HG03342 (cell line): ENCODE measurements at regions not wholly inside any gene's neighbourhood (a gene's known extent, or its start where the extent isn't known, plus 50 kb on each side); places are given as distances from the start of the nearest gene placed in this dataset.
"Not testable (repeated sequence)": the region's sequence is repeated elsewhere in the genome, so short reads cannot be mapped to it uniquely, and the experiment has no call there.

Source experiments
- ATAC-seq: cut with Tn5 transposase; IDR thresholded peaks from one replicate; pipeline ENCODE4 v1.9.1; 2021; ENCODE audit warnings: mild to moderate bottlenecking, moderate library complexity; ENCODE audit not compliant: unreplicated experiment

DNA sequence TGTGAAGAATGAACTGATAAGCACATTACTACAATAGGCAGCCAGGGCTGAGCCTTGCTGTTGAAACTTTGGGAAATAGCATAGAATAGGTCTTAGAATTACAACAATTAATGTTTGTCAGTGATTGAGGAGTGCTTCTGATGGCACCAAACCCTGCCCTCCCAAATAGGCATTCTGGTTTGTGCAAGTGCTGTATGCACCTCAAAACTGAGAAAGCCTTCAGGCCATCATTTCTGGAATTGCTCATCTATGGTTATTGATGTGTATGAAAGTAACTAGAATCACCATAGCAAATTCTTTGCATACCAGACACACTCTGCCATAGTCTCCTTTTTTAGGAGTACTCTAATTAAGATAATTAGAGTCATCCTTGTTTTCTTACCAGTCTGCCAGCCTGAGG, 585.0 kb upstream of the MBL2 start:
- ATAC-seq, result no peak

DNA sequence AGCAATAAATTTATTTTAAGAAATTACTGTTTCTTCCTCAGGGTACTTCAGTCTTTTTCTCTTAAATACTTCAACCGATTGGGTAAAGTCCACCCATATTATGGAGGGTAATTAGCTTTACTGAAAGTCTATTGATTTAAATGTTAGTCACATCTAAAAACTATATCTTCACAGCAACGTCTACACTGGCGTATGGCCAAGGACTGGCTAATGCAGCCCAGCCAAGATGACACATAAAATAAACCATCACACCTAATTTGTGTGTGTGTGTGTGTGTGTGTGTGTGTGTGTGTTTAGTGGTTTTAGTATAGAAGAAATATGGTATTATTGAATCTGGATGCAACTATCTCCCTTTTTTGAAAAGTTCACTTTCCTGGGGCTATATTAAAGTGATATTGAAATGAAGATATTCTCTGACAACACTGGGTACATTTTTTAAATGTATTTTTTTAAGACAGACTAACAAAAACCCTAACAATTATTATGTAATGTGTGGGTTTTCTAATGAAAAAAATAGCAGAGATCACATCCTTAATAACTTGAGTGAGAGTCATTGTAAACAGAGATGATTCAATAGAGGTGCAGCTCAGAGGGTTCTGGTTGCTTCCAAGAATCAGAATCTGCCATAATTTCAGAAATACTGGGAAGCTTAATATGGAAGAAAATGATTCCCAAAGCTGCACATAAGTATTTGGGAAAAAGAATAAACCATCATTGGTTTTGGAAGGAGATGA, 584.2 kb upstream of the MBL2 start:
- ATAC-seq, result no peak

DNA sequence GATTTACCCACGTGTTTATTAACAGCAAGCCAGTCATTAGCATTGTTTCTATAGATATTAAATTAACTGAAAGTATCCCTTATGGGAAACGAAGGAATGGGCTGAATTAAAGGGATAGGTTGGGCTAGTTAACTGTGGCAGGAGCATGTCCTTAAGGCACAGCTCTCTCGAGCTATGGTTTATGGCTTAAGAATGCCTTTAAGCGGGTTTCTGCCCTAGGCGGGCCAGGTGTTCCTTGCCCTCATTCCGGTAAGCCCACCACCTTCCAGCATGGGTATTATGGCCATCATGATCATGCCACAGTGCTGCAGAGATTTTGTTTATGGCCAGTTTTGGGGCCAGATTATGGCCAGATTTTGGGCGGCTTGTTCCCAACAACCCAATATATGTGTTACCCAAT, 569.9 kb upstream of the MBL2 start:
- ATAC-seq, result not testable (repeated sequence)

DNA sequence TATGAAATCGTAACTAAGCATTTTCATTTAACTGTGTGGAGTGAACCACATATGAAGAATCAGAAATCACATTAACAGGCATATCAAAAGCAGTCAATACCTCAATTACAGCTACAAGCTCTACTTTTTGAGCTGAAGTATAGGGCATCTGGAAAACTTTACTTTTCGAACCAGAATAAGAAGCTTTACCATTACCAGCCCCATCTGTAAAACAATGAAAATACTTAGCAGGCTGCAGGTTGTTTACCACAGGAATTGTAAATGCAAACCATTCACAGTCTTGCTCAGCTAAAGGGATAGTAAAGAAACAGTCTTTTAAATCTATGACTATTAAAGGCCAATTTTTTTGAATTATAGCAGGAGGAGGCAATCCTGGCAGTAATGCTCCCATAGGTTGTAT, 565.6 kb upstream of the MBL2 start:
- ATAC-seq, result not testable (repeated sequence)

DNA sequence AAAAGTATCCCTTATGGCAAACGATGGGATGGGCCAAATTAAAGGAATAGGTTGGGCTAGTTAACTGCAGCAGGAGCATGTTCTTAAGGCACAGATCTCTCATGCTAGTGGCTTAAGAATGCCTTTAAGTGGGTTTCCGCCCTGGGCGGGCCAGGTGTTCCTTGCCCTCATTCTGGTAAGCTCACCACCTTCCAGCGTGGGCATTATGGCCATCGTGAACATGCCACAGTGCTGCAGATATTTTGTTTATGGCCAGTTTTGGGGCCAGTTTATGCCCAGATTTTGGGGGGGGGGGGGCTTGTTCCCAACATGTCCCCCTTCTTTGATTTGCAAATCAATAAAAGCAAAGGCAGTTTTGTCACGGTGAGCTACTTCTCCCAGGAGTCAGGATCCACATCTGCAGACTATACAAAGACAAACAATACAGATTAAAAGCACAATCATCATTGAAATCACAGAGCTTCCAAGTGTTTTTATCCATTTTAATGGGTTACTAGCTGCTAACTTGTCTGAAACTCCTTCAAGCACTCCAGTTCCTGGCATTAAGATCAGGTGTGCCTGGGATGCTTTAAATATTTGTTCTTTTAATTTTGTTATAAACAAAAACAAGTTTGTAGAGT, 563.3 kb upstream of the MBL2 start:
- not testable (repeated sequence) for ATAC-seq

DNA sequence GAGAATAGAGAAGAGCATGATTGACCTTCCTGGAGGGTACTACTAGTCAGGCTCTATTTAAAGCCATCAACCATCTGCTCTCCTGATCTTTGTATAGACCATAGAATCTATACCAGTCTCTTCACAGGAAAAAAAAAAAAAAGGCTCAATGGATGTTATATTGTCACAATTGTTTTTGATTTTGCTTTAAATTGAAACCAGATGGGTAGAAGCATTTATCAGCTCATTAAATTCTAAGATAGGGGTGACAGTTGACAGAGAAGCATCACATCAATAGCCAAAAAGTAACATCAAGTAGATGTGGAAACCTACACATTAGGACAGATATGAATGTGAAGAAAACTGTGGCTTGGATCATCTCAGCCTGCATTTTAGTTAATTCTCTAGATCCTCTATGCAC, 558.9 kb upstream of the MBL2 start:
- no peak for ATAC-seq

DNA sequence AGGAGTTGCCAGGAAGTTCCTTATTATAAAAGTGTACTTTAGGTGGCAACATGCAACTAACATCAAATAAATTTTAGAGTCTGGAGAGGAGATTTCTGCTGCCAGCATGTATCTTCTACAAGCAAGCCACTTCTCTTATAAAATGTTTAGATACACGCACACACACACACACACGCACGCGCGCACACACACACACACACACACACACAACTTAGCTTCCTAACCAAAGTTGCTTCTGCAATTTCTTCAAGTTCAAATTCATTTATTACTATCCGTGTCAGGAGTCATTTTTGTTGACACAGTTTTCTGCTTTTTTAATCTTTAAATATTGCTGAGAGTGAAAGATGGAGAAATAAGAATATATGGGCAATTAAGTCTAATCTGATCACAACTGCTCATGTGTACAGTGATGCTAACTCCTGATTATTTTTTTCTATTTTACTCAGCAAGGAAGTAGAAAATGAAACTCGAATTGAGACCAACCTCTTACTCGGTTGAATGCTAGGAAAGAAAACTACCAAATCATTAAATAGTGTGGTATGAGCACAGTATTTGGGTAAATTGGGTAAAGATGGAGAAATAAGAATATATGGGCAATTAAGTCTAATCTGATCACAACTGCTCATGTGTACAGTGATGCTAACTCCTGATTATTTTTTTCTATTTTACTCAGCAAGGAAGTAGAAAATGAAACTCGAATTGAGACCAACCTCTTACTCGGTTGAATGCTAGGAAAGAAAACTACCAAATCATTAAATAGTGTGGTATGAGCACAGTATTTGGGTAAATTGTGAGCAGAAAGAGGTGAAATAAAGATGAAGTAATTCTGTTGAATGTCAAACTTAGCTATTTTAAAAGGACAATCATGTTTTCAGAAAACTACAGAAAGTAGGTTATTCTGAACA, 554.1 kb upstream of the MBL2 start:
- ATAC-seq, result not testable (repeated sequence)

DNA sequence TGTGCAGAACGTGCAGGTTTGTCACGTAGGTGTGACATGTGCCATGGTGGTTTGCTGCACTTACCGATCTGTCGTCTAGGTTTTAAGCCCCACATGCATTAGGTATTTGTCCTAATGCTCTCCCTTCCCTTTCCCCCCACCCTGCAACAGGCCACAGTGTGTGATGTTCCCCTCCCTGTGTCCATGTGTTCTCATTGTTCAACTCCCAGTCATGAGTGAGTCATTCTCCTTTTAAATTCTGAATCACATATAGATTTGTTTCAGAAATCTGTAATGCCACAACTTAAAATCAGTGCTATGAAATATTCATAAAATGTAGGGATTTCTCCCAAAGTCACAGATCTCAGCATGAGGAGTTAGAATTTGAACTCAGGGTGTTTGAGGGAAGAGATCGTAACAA, 552.5 kb upstream of the MBL2 start:
- ATAC-seq, result no peak

DNA sequence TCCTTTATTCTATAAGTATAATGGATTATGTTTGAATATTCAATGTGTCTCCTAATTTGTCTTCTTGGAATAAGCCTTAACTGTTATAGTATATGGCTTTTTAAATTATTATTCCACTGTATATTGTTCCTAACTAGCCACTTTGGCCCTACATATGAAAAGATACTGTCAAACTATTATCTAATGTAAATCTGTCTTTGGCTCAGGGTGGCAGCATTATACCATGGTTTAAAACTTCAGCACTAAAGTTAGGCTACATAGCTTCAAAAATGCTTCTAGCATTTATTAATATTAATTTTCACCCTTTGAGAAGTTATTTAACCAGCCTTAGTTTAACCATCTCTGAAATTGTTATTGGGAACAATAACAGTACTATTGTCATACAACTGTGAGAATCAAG, 543.1 kb upstream of the MBL2 start:
- ATAC-seq, result no peak

DNA sequence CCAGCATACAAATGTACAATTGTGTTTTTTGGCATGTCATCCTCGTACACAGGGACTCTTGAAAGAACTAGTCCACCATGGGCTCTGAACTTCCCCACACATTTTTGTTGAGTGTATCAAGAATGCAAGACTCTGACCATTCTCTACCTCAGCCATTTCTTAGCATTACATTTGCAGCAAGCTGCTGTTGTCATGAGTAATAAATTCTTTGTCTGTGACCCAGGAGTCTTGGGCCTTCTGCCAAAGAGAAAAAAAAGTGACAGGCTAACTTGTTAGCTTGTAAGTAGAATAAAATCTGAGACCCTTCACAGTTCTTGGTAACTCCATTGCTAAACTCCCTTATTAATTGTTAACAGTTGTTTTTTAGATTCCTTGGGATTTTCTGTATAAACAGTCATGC, 542.3 kb upstream of the MBL2 start:
- ATAC-seq, result no peak

DNA sequence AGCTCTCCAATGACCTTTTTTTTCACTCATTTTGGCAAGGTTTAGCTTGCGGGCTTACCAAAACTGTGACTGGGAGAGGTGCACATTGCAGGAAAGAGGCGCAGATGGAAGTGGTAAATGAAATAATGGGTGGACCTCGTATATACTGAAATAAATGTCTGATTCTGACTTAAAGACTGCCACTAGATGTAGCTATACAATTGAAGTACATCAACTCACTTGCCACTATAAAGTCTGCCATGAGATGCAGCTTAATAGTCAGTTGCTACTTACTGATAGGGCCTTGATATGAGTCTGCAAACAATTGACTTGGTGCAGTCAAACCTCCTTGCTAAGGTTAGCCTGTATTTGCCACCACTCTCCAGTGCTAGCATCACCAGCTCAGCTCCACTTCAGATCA, 525.9 kb upstream of the MBL2 start:
- no peak for ATAC-seq

DNA sequence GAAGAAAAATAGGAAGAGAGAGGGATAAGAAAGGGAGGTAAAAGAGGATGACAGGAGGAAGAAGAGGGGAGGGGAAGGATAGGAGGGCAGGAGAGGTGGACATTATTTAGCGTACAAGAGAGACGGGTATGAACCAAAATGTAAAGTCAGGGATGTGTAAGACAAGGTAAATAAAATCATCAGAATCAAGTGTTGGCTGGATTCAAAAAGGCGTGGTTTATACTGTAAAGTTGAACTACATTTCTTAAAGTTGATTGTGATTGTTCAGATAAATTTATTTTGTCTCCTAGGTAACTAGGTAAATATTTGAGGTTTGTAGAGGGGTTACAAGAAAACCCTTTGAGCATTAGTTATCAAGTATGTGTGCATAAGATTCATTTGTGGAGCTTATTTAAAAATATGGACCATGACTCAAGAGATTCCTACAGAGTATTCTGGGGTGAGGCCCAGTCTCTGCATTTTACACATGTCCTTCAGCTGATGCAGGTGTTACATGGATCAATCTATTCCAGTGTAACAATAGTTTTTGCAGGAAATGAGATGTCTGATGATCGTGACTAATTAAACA, 512.1 kb upstream of the MBL2 start:
- ATAC-seq, result no peak

DNA sequence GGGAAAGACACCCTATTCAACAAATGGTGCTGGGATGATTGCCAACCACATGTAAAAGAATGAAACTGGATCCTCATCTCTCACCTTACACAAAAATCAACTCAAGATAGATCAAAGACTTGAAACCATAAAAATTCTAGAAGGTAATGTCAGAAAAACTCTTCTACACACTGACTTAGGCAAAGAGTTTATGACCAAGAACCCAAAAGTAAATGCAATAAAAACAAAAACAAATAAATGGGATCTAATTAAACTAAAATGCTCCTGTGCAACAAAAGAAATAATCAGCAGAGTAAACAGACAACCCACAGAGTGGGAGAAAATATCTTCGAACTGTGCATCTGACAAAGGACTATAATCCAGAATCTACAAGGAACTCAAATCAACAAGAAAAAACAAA, 504.2 kb upstream of the MBL2 start:
- no peak for ATAC-seq

DNA sequence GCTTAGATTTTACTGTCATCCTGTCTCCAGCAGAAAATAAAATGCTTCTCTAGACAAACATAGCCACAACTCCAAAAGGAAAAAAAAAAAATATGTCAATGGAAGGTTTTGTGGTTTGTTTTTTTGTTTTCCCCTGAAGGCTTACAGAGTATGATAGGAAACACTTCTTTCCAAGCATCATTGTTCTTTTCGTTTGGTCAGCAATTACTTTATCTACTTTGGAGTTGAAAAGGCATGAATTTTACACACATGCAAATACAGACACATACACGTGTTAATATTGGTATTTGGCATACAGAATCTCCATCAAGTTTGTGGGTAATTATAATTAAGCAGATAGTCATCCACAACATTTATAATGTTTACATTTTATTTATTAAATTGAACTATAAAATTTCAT, 496.9 kb upstream of the MBL2 start:
- no peak for ATAC-seq

DNA sequence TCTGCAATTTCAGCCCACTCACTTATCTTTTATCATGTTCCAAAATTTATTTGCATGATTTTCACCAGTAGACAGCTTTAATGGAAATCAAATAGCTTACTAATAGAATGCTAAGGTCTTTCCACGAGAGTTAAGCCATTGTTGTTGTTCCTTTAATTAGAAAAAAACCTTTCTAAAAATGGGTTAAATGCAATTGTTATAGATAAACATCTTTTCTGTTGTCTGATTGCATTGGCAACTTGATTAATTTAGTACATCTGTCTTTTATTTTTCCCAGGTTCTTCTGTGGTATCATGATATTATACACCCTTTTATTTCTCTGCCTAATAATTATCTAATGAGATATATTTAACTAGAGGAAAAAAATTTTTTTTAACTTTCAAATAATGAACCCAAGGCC, 487.6 kb upstream of the MBL2 start:
- ATAC-seq, result no peak

DNA sequence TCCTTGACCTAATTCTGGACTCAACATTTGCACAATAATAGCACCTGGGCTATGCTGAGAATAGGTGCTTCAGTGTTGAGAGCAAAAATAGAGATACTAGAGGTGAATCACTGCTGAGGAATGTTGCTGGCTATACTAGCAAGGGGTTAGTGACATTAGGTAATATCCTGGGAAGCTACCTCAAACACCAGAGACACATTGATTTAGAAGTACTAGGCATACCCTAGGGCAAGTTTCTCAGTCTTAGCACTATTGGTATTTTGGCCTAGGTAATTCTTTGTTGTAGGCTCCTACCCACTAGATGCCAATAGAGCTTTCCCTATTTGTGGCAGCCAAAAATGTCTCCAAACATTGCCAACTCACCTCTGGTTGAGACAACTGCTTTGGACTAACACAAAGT, 484.0 kb upstream of the MBL2 start:
- ATAC-seq, result no peak

DNA sequence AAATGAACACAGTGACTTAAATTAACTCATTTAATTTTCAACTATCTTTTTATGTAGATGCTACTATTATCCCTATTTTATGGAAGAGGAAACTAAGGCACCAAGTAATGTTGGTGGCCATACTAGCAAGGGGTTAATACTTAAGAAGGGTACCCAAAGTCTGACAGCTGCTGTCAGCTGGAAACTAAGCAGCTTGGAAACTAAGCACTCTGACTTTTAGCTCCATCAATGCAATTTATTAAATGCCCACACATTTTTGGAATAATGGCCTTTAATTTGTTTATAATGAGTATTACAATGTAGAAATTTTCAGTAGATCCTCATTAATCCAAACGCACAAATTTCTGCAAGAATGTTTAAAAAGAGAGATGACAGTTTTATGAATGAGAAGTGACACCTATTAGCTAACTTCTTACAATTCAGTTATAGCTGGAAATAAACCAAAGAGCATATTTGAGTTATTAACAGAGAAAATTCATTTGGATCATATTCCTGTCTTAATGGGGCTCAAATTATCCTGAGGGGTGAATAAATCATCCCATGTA, 483.1 kb upstream of the MBL2 start:
- no peak for ATAC-seq

DNA sequence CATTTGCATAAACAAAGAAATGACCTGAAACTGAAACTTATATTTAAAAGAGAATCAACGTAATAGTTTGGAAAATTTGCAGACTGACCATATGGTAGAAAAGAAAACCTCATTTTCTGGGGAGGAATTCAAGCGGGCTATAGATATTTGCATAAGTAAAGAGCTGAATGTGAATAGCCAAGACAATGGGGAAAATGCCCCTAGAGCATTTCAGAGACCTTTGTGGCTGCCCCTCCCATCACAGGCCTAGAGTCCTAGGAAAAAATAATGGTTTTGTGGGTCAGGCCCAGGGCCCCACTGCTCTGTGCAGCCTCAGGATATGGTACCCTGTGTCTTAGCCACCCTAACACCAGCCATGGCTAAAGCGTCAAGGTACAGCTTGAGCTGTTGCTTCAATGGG, 480.6 kb upstream of the MBL2 start:
- no peak for ATAC-seq

DNA sequence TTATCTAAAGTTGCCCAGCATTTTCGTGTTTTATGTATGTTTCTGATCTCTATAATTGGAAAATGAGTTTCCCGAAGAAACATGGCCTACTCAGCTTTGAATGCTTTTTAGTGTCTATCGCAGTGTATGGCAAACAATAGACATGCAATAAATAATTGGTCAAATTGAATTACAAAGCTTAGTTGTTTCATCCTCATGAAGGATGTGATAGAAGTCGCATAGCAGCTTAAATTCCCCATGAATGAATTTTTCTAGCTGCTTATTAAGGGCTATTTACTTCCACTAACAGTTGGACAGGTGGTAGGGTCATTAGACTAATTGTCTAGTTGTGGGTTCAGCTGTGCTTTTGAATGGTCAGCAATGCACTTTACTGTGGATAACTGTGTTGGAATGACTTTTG, 467.3 kb upstream of the MBL2 start:
- no peak for ATAC-seq

DNA sequence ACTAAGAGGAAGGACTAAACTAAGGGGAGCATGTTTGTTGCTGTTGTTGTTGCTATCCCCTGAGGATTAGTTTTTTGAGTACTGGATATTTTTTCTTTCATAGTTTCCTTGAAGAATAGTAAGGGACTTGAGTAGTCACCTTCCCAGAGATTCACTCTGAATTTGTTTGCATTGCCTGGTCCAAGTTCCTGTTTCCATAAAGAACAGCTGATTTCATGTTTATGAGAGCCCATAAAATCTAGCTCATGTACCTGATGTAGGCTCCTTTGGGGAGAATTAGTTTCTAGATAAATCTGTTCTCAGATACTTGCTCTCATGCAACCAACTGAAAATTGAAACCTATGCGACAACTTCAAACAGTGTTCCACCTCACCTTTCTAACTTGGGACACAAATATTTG, 464.4 kb upstream of the MBL2 start:
- ATAC-seq, result no peak

DNA sequence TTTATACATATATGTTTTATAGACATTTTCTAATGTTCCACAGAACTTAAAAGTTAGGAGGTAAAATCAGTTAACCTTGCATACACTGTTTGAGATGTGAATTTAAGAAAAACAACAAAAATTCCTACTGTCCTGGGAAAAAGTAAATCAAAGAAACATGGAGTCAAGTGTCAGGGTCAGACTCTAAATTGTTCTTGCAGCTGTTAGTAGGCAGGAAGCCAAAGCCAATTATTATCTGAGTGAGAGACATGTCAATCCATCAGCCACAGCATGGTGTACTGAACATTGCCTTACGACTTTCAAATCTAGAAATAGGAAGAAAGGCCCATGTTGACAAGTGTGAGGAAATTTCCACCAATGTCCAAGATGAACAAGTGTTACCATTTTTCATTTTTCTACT, 461.2 kb upstream of the MBL2 start:
- ATAC-seq, result no peak
